OCI-LY3 (cell line): ENCODE measurements at regions not wholly inside any gene's neighbourhood (a gene's known extent, or its start where the extent isn't known, plus 50 kb on each side); places are given as distances from the start of the nearest gene placed in this dataset.
"Not testable (repeated sequence)": the region's sequence is repeated elsewhere in the genome, so short reads cannot be mapped to it uniquely, and the experiment has no call there.

ENCODE experiments used
- H2AFZ ChIP-seq: fragments of 200-600, 300-600 bp; shearing (Covaris generic); 2 replicates; pipeline ENCODE4 v1.6.0; 2014; ENCODE audit warnings: antibody characterized with exemption, low read depth, low read length
- H3K27ac ChIP-seq: fragments of 200-600, 300-600 bp; sonication (generic); 2 replicates; pipeline ENCODE4 v1.5.1; 2014; ENCODE audit warnings: mild to moderate bottlenecking, low read length, moderate library complexity, mixed read lengths
- H3K27me3 ChIP-seq: fragments of 200-600, 300-600 bp; sonication (generic); 2 replicates; pipeline ENCODE4 v1.6.1; 2014; ENCODE audit warnings: low read depth, low read length, mixed read lengths
- H3K36me3 ChIP-seq: fragments of 200-600, 300-600 bp; sonication (generic); replicated peaks from 2 replicates; pipeline ENCODE3; 2014; ENCODE audit warnings: low read depth, low read length, mixed read lengths
- H3K4me1 ChIP-seq: fragments of 300-600, 200-600 bp; sonication (generic); 2 replicates; pipeline ENCODE4 v1.6.1; 2014; ENCODE audit warnings: low read length, mixed read lengths
- H3K4me2 ChIP-seq: fragments of 200-600, 300-600 bp; sonication (generic); 2 replicates; pipeline ENCODE4 v1.6.1; 2014; ENCODE audit warnings: low read length, mixed read lengths
- H3K4me3 ChIP-seq: fragments of 300-600, 200-600 bp; sonication (generic); 2 replicates; pipeline ENCODE4 v1.5.1; 2014; ENCODE audit warnings: antibody characterized with exemption, mild to moderate bottlenecking, low read length, moderate library complexity
- H3K79me2 ChIP-seq: fragments of 300-600, 200-600 bp; shearing (Covaris generic); 2 replicates; pipeline ENCODE4 v1.6.1; 2014; ENCODE audit warnings: mild to moderate bottlenecking, low read length, mixed read lengths
- H3K9ac ChIP-seq: fragments of 300-600, 200-600 bp; shearing (Covaris generic); 2 replicates; pipeline ENCODE4 v1.6.0; 2014; ENCODE audit warnings: mild to moderate bottlenecking, low read length, moderate library complexity
- H3K9me3 ChIP-seq: fragments of 200-600, 300-600 bp; shearing (Covaris generic); 2 replicates; pipeline ENCODE4 v1.6.1; 2014; ENCODE audit warnings: low read length, mixed read lengths; ENCODE audit not compliant: insufficient read depth
- H4K20me1 ChIP-seq: fragments of 200-600, 300-600 bp; sonication (generic); 2 replicates; pipeline ENCODE4 v1.6.1; 2016; ENCODE audit warnings: low read length, mixed read lengths; ENCODE audit not compliant: insufficient read depth
- EZH2phosphoT487 ChIP-seq: fragments of 200-600 bp; shearing (Covaris generic); IDR thresholded peaks from 2 replicates; pipeline ENCODE4 v1.6.1; 2018; ENCODE audit warnings: antibody characterized with exemption, mixed run types, low read depth
- TF ChIP-seq, protein P1 (sequence below): fragments of 200-600, 300-600 bp; sonication (generic); IDR thresholded peaks from 2 replicates; pipeline ENCODE4 v1.5.1; 2014; ENCODE audit warnings: antibody characterized with exemption, low read length, low read depth

DNA sequence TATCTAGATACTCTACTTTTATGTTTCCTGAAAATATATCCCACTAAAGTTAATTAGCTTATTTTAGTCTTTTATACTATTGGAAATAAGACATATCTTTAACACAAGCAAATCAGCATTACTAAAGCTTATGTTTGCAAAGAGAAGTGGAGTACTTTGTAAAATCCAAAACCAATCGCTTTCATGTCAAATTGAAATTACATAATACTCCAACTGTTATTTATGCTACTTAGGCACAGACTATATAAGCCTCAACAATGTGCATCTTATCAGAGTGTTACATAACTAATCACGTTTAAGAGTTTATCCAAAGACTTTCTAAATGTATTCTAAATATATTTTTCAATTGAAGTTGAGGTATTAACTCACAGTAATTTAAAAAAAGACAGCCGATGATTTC is 200.0 kb downstream of the PCDH20 start:
- Histone ChIP-seq H3K4me2 (no peak overlapping the region), H4K20me1 (no peaks in the 10 kb centered on the region), H3K9ac (no peak overlapping the region), H3K27me3 (no peaks in the 10 kb centered on the region), H3K9me3 (no peaks in the 10 kb centered on the region), H3K27ac (no peak overlapping the region), H3K4me3 (no peak overlapping the region), H3K36me3 (no peaks in the 10 kb centered on the region), H3K4me1 (no peaks in the 10 kb centered on the region), H3K79me2 (no peaks in the 10 kb centered on the region), H2AFZ (no peak overlapping the region)
- no peak for TF ChIP-seq EZH2phosphoT487
- TF ChIP-seq, protein P1, sequence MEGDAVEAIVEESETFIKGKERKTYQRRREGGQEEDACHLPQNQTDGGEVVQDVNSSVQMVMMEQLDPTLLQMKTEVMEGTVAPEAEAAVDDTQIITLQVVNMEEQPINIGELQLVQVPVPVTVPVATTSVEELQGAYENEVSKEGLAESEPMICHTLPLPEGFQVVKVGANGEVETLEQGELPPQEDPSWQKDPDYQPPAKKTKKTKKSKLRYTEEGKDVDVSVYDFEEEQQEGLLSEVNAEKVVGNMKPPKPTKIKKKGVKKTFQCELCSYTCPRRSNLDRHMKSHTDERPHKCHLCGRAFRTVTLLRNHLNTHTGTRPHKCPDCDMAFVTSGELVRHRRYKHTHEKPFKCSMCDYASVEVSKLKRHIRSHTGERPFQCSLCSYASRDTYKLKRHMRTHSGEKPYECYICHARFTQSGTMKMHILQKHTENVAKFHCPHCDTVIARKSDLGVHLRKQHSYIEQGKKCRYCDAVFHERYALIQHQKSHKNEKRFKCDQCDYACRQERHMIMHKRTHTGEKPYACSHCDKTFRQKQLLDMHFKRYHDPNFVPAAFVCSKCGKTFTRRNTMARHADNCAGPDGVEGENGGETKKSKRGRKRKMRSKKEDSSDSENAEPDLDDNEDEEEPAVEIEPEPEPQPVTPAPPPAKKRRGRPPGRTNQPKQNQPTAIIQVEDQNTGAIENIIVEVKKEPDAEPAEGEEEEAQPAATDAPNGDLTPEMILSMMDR = no peak

DNA sequence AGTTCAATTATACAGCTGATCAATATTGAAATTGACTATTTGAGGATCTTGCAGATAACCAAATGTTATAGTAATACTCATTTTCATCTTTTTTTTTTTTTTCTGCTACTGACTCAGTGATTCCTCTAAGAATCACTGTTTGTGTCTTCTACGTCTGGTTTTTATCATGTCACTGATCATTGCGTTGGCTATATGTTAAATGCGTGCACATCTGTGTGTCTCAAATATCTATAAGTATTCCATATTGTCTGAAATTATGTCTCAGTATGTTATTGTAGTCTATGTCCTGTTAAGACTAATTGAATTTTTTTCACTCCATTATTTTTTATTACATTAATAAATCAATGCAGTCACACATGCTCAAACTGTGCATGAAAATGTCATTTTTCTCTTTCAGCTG is 200.5 kb downstream of the PCDH20 start:
- no peak overlapping the region for H3K27ac ChIP-seq
- no peak overlapping the region for H3K4me2 ChIP-seq
- TF ChIP-seq, protein P1 = no peak
- no peak for TF ChIP-seq EZH2phosphoT487
- no peaks in the 10 kb centered on the region for H3K36me3 ChIP-seq
- no peak overlapping the region for H2AFZ ChIP-seq
- no peak overlapping the region for H3K4me3 ChIP-seq
- no peaks in the 10 kb centered on the region for H3K79me2 ChIP-seq
- H3K27me3 ChIP-seq = no peaks in the 10 kb centered on the region
- H3K9ac ChIP-seq = no peak overlapping the region
- no peaks in the 10 kb centered on the region for H4K20me1 ChIP-seq
- H3K9me3 ChIP-seq = no peaks in the 10 kb centered on the region
- no peaks in the 10 kb centered on the region for H3K4me1 ChIP-seq

DNA sequence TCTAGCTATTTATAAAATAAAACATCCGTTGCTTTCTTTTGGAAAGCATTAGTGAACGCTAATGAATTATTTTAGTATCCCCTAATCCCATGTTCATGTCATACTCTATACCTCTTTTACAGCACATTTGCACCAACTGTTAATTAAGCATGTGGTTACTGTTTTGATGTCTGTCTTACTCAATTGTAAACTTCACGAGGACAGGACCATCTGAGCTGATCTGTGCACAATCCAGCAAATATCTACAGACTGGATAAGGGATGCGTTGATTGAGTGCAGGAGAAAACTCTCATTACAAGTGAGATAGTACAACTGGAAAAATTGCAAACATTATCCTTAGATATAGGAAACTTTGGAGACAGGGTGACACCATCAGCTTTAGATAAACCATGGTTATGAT is 201.1 kb downstream of the PCDH20 start:
- Histone ChIP-seq H3K27ac (no peak overlapping the region), H3K9ac (no peak overlapping the region), H3K27me3 (no peaks in the 10 kb centered on the region), H4K20me1 (no peaks in the 10 kb centered on the region), H3K4me3 (no peak overlapping the region), H3K79me2 (no peaks in the 10 kb centered on the region), H3K9me3 (no peaks in the 10 kb centered on the region), H3K4me1 (no peaks in the 10 kb centered on the region), H2AFZ (no peak overlapping the region), H3K4me2 (no peak overlapping the region), H3K36me3 (no peaks in the 10 kb centered on the region)
- no peak for TF ChIP-seq EZH2phosphoT487
- TF ChIP-seq, protein P1 = no peak

DNA sequence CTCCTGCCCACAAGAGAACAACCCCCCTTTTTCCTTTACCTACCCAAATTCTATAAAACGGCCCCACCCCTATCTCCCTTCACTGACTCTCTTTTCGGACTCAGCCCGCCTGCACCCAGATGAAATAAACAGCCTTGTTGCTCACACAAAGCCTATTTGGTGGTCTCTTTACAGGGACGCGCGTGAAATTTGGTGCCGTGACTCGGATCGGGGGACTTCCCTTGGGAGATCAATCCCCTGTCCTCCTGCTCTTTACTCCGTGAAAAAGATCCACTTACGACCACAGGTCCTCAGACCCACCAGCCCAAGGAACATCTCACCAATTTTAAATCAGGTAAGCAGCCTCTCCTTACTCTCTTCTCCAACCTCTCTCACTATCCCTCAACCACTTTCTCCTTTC is 209.8 kb downstream of the PCDH20 start:
- H2AFZ ChIP-seq = not testable (repeated sequence)

DNA sequence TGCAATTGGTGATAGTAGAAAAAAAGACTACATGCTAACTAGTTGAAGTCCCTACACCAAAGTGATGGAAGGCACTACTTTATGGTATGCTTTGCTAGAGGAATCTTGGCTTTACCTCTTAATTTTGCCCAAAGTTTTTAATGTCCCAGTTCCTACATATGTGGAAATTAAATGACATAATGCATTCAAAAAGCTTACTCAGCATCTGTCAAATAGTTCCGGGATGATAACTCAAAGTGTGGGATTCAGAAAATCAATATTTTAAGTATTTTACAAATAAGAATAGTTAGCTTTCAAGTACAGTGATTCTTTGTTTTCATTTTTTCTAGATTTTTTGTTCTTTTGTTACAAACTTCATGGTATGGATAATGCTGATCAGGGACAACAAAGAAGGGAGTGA is 211.6 kb downstream of the PCDH20 start:
- Histone ChIP-seq H3K27me3 (no peaks in the 10 kb centered on the region), H3K36me3 (no peaks in the 10 kb centered on the region), H3K9ac (no peak overlapping the region), H2AFZ (no peak overlapping the region), H3K79me2 (no peaks in the 10 kb centered on the region), H3K27ac (no peak overlapping the region), H3K4me1 (peaks cover 13% of the 10 kb centered on the region), H4K20me1 (no peaks in the 10 kb centered on the region), H3K4me2 (no peak overlapping the region), H3K9me3 (no peaks in the 10 kb centered on the region), H3K4me3 (no peak overlapping the region)
- TF ChIP-seq, protein P1 = no peak
- TF ChIP-seq EZH2phosphoT487 = no peak

More for the DNA sequence above, 209.8 kb downstream of the PCDH20 start:
- H3K27ac ChIP-seq, H3K9ac ChIP-seq, H3K79me2 ChIP-seq, H3K4me2 ChIP-seq, H4K20me1 ChIP-seq, H3K27me3 ChIP-seq, H3K36me3 ChIP-seq, H3K9me3 ChIP-seq, H3K4me3 ChIP-seq: not testable (repeated sequence)
- H3K4me1 ChIP-seq = peaks cover 13% of the 10 kb centered on the region
